H1 (cell line): ENCODE measurements at regions not wholly inside any gene's neighbourhood (a gene's known extent, or its start where the extent isn't known, plus 50 kb on each side); places are given as distances from the start of the nearest gene placed in this dataset.

Experiments
- CTCF ChIA-PET: fragments of 300-600 bp; sonication (Branson Sonifier 250); formaldehyde crosslinking; loops from one replicate; lab custom pipeline; 2021; ENCODE audit not compliant: partially characterized antibody; lab: Charles Lee
- POLR2A ChIA-PET: fragments of 300-600 bp; sonication (Branson Sonifier 250); formaldehyde crosslinking; loops from one replicate; lab custom pipeline; 2021; ENCODE audit warnings: inconsistent platforms; ENCODE audit not compliant: partially characterized antibody; lab: Charles Lee
- DNase-seq, 2 experiments: peaks; one replicate each; pipeline versions ENCODE4 v3.0.0 to v3.0.0-alpha.2; 2010 to 2022; ENCODE audit warnings: low spot score in 2 of 2, low read depth in 1 of 2, mixed read lengths in 1 of 2
- FAIRE-seq: peaks from 2 replicates; lab custom pipeline; 2011; peaks lifted over from hg19 to GRCh38; lab: Jason Lieb, UNC
- H2AFZ ChIP-seq: 2 replicates; pipeline ENCODE4 v1.8.1; 2012; ENCODE audit warnings: low read length, inconsistent platforms
- H2AK5ac ChIP-seq: 2 replicates; pipeline ENCODE4 v1.6.1; 2013; ENCODE audit warnings: low read depth, low read length
- H2BK120ac ChIP-seq: replicated peaks from 2 replicates; pipeline ENCODE3; 2013; ENCODE audit warnings: low read depth, low read length, inconsistent platforms
- H2BK12ac ChIP-seq: 2 replicates; pipeline ENCODE4 v1.6.1; 2013; ENCODE audit warnings: low read depth, low read length
- H2BK15ac ChIP-seq: 2 replicates; pipeline ENCODE4 v1.6.1; 2013; ENCODE audit warnings: low read length
- H2BK20ac ChIP-seq: 2 replicates; pipeline ENCODE4 v1.6.1; 2013; ENCODE audit warnings: low read length
- H2BK5ac ChIP-seq: 2 replicates; pipeline ENCODE4 v1.6.1; 2013; ENCODE audit warnings: low read depth, low read length
- H3K14ac ChIP-seq: 2 replicates; pipeline ENCODE4 v1.6.1; 2013; ENCODE audit warnings: inconsistent platforms; ENCODE audit not compliant: insufficient read length
- H3K18ac ChIP-seq: 2 replicates; pipeline ENCODE4 v1.6.1; 2013; ENCODE audit warnings: low read length; ENCODE audit errors: extremely low read depth
- H3K23ac ChIP-seq: 2 replicates; pipeline ENCODE4 v1.6.1; 2013; ENCODE audit warnings: inconsistent platforms; ENCODE audit not compliant: insufficient read length
- H3K23me2 ChIP-seq: 2 replicates; pipeline ENCODE4 v1.6.1; 2013; ENCODE audit warnings: low read depth, low read length
- H3K27ac ChIP-seq: 2 replicates; pipeline ENCODE4 v1.6.1; 2011; ENCODE audit warnings: low read depth, low read length, inconsistent platforms
- H3K27me3 ChIP-seq, 4 experiments: replicated peaks in 1 of 4; 1 replicate in 1 of 4; 2 replicates in 3 of 4; pipeline versions ENCODE4 v1.6.1 to v1.8.1; 2011 to 2013; ENCODE audit warnings: low read length in 3 of 4, mild to moderate bottlenecking in 3 of 4, inconsistent platforms in 2 of 4, mixed read lengths in 2 of 4, moderate library complexity in 1 of 4; ENCODE audit not compliant: control insufficient read depth in 3 of 4, insufficient read depth in 3 of 4; ENCODE audit errors: extremely low read depth in 1 of 4
- H3K36me3 ChIP-seq, 4 experiments: 2 replicates each; pipeline versions ENCODE4 v1.6.1 to v1.8.1; 2011 to 2013; ENCODE audit warnings: mild to moderate bottlenecking in 4 of 4, low read length in 3 of 4, moderate library complexity in 2 of 4, control low read depth in 1 of 4, inconsistent platforms in 1 of 4; ENCODE audit not compliant: insufficient read depth in 4 of 4, control insufficient read depth in 2 of 4
- H3K4ac ChIP-seq: replicated peaks from 2 replicates; pipeline ENCODE3; 2013; ENCODE audit warnings: low read length, low read depth, mixed read lengths, inconsistent platforms; ENCODE audit not compliant: insufficient read length
- H3K4me1 ChIP-seq, 4 experiments: replicated peaks in 1 of 4; 1 replicate in 1 of 4; 2 replicates in 3 of 4; pipeline versions ENCODE4 v1.6.1 to v1.8.1; 2011 to 2013; ENCODE audit warnings: low read length in 3 of 4, inconsistent platforms in 2 of 4, mixed read lengths in 1 of 4; ENCODE audit not compliant: insufficient read depth in 4 of 4, control insufficient read depth in 3 of 4
- H3K4me2 ChIP-seq, 2 experiments: 2 replicates each; pipeline versions ENCODE4 v1.6.1 to v1.8.1; 2011 to 2013; ENCODE audit warnings: low read depth in 2 of 2, low read length in 2 of 2, control low read depth in 1 of 2, inconsistent platforms in 1 of 2, mild to moderate bottlenecking in 1 of 2; ENCODE audit not compliant: insufficient read depth in 1 of 2
- H3K4me3 ChIP-seq, 4 experiments: fragments of 200-600, 300-600 bp in 1 of 4; sonication (generic), shearing (Covaris generic), sonication (Bioruptor Twin) in 1 of 4; 2 replicates each; pipeline versions ENCODE4 v1.5.1 to v1.8.1; 2011 to 2016; ENCODE audit warnings: low read length in 4 of 4, low read depth in 3 of 4, control low read depth in 2 of 4, inconsistent platforms in 2 of 4, mild to moderate bottlenecking in 2 of 4, mixed read lengths in 1 of 4, moderate library complexity in 1 of 4; ENCODE audit not compliant: insufficient read depth in 2 of 4; ENCODE audit errors: extremely low read depth in 1 of 4
- H3K56ac ChIP-seq: replicated peaks from 2 replicates; pipeline ENCODE3; 2013; ENCODE audit warnings: low read depth, mild to moderate bottlenecking, mixed read lengths, low read length, inconsistent platforms; ENCODE audit not compliant: insufficient read length
- H3K79me1 ChIP-seq: 2 replicates; pipeline ENCODE4 v1.6.1; 2013; ENCODE audit warnings: low read depth, low read length, control low read depth
- H3K79me2 ChIP-seq, 2 experiments: 2 replicates each; pipeline versions ENCODE4 v1.6.1 to v1.8.1; 2012 to 2013; ENCODE audit warnings: low read length in 2 of 2, mild to moderate bottlenecking in 2 of 2, inconsistent platforms in 1 of 2; ENCODE audit not compliant: insufficient read depth in 2 of 2, control insufficient read depth in 1 of 2
- H3K9ac ChIP-seq, 4 experiments: replicated peaks in 1 of 4; 1 replicate in 1 of 4; 2 replicates in 3 of 4; pipeline versions ENCODE4 v1.6.1 to v1.8.1; 2011 to 2013; ENCODE audit warnings: low read depth in 3 of 4, low read length in 3 of 4, control low read depth in 2 of 4, mild to moderate bottlenecking in 2 of 4, moderate library complexity in 2 of 4, inconsistent platforms in 1 of 4; ENCODE audit errors: extremely low read depth in 1 of 4
- H3K9me3 ChIP-seq, 2 experiments: 2 replicates each; pipeline versions ENCODE4 v1.6.1 to v1.8.1; 2012 to 2013; ENCODE audit warnings: mild to moderate bottlenecking in 2 of 2, moderate library complexity in 2 of 2, control low read depth in 1 of 2, inconsistent platforms in 1 of 2, low read depth in 1 of 2, low read length in 1 of 2, mixed read lengths in 1 of 2; ENCODE audit not compliant: insufficient read depth in 2 of 2
- H4K20me1 ChIP-seq, 2 experiments: replicated peaks in 1 of 2; 2 replicates each; pipeline versions ENCODE3 to v1.8.1; 2011 to 2013; ENCODE audit warnings: inconsistent platforms in 2 of 2, low read length in 2 of 2, mild to moderate bottlenecking in 1 of 2; ENCODE audit not compliant: insufficient read depth in 2 of 2, control insufficient read depth in 1 of 2
- H4K5ac ChIP-seq: 2 replicates; pipeline ENCODE4 v1.6.1; 2013; ENCODE audit warnings: low read length, low read depth, mixed read lengths, inconsistent platforms; ENCODE audit not compliant: insufficient read length
- H4K8ac ChIP-seq: 2 replicates; pipeline ENCODE4 v1.8.0; 2013; ENCODE audit warnings: mild to moderate bottlenecking, moderate library complexity, low read length, inconsistent platforms; ENCODE audit not compliant: insufficient read depth; ENCODE audit errors: extremely low read depth
- H4K91ac ChIP-seq: replicated peaks from 2 replicates; pipeline ENCODE3; 2013; ENCODE audit warnings: low read length, mixed read lengths, inconsistent platforms; ENCODE audit not compliant: insufficient read length
- ASH2L ChIP-seq: fragments of 200-600, 300-600 bp; sonication (generic); IDR thresholded peaks from one replicate; pipeline ENCODE4 v1.7.1; 2017; ENCODE audit warnings: low read length
- CREB1 ChIP-seq: IDR thresholded peaks from 2 replicates; pipeline ENCODE4 v1.6.1; 2012; ENCODE audit warnings: inconsistent platforms
- CTBP2 ChIP-seq: IDR thresholded peaks from 2 replicates; pipeline ENCODE4 v1.7.0; 2011; ENCODE audit warnings: borderline replicate concordance, mild to moderate bottlenecking, moderate library complexity, mixed read lengths, low read length; ENCODE audit not compliant: insufficient read depth, insufficient read length
- JUND ChIP-seq: IDR thresholded peaks from 2 replicates; pipeline ENCODE4 v1.6.1; 2011; ENCODE audit warnings: mild to moderate bottlenecking, improper control_type of control experiment, low read length
- KDM5A ChIP-seq: fragments of 200-600 bp; IDR thresholded peaks from 2 replicates; pipeline ENCODE4 v1.7.1; 2012; ENCODE audit warnings: mild to moderate bottlenecking, low read length, inconsistent platforms, mixed read lengths
- SIN3A ChIP-seq, 2 experiments: IDR thresholded peaks in 1 of 2; conservative IDR thresholded peaks in 1 of 2; 2 replicates each; pipeline ENCODE4 v1.6.1; 2011 to 2012; ENCODE audit warnings: low read length in 2 of 2, improper control_type of control experiment in 1 of 2, low read depth in 1 of 2, mild to moderate bottlenecking in 1 of 2
- TAF1 ChIP-seq: IDR thresholded peaks from 2 replicates; pipeline ENCODE4 v1.6.1; 2011; ENCODE audit warnings: mild to moderate bottlenecking, low read depth, low read length
- TBP ChIP-seq: IDR thresholded peaks from 2 replicates; pipeline ENCODE4 v1.6.1; 2011; ENCODE audit warnings: low read depth, low read length, improper control_type of control experiment
- ZNF274 ChIP-seq: IDR thresholded peaks from 2 replicates; pipeline ENCODE4 v1.7.0; 2012; ENCODE audit warnings: low read length, borderline replicate concordance; ENCODE audit errors: extremely low read depth
- WGBS, 2 experiments: shearing (Covaris generic) in 1 of 2; methylation state at CpG; one replicate each; pipeline versions ENCODE4 v1.1.6 to v1.1.7; 2013 to 2015; ENCODE audit warnings: low lambda C conversion rate in 2 of 2, mixed read lengths in 2 of 2, inconsistent platforms in 1 of 2, low coverage in 1 of 2, missing lambda C conversion rate in 1 of 2; ENCODE audit not compliant: insufficient replicate concordance in 2 of 2, insufficient coverage in 1 of 2, insufficient read length in 1 of 2; ENCODE audit errors: extremely low coverage in 1 of 2, missing lambda C conversion rate in 1 of 2; 5-methylcytosine and 5-hydroxymethylcytosine counted together
- TF ChIP-seq, protein P1 (sequence below): IDR thresholded peaks from 2 replicates; pipeline ENCODE4 v1.6.1; 2012; ENCODE audit warnings: inconsistent platforms
- TF ChIP-seq, protein P2 (sequence below): IDR thresholded peaks from 2 replicates; pipeline ENCODE4 v1.6.1; 2011; ENCODE audit warnings: low read length, improper control_type of control experiment
- TF ChIP-seq, protein P3 (sequence below): IDR thresholded peaks from 2 replicates; pipeline ENCODE4 v1.6.1; 2012; ENCODE audit warnings: low read length, inconsistent platforms

DNA sequence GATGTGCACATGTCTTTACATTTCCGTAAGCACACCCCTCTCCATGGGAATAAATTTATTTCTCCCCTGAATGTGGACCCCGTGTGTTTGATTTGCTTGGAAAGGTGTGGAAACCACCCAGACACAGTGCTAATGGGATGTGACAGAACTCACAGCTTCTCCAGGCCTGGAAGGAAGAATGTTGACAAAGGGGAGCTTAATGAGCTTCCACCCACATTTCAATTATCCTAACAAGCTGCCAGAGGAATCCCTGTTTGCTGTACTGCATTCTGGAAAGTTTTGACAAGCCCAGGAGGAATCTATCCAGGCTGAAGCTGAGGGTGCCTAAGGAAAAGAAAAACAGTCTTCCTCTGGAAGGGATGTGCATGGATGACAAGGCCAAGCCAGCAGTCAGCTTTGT, 51.2 kb upstream of the CCDC60 start:
- H3K79me2 ChIP-seq = no peaks in the 10 kb centered on the region
- no peaks in the 10 kb centered on the region for H3K36me3 ChIP-seq
- H3K9ac ChIP-seq = no peak overlapping the region
- H3K14ac ChIP-seq = no peak overlapping the region
- DNase-seq (no peak), FAIRE-seq (no peak)
- no peaks in the 10 kb centered on the region for H3K27me3 ChIP-seq
- H3K23me2 ChIP-seq = no peaks in the 10 kb centered on the region
- no peak overlapping the region for H3K4ac ChIP-seq
- H3K4me1 ChIP-seq = no peaks in the 10 kb centered on the region; a peak in 1 of 7 replicates
- no peak overlapping the region for H2BK120ac ChIP-seq
- ChIA-PET CTCF (interaction anchor here (0.8 to 1.0 kb wide), 4 partner anchors 9 to 44 kb away, joined by 3 to 4 read pairs (median 3); no protein-coding TSS in a partner anchor), POLR2A (interaction anchor here (0.6 kb wide), 1 partner anchor 188 kb away, joined by 4 read pairs; no protein-coding TSS in a partner anchor)
- no peak overlapping the region for H2BK20ac ChIP-seq
- H3K79me1 ChIP-seq = no peaks in the 10 kb centered on the region
- no peak overlapping the region for H3K27ac ChIP-seq
- H3K23ac ChIP-seq = no peak overlapping the region
- WGBS, 2 experiments = 97% methylated on average over 2 of the region's 2 CpGs; no CpG with 5 or more reads in 1 of the 2 experiments
- no peak overlapping the region for H3K18ac ChIP-seq
- H3K4me2 ChIP-seq = no peak overlapping the region
- H2BK5ac ChIP-seq = no peak overlapping the region
- no peak overlapping the region for H2AK5ac ChIP-seq
- H2BK15ac ChIP-seq = no peak overlapping the region
- H2BK12ac ChIP-seq = no peak overlapping the region
- H4K8ac ChIP-seq = no peak overlapping the region
- no peak overlapping the region for H2AFZ ChIP-seq
- peaks cover 0 to 3% of the 10 kb centered on the region in 2 experiments; a peak in 1 of 4 replicates for H3K9me3 ChIP-seq
- no peaks in the 10 kb centered on the region for H4K20me1 ChIP-seq
- no peak overlapping the region for H3K4me3 ChIP-seq
- no peak overlapping the region for H4K5ac ChIP-seq
- H3K56ac ChIP-seq = no peak overlapping the region
- no peak overlapping the region for H4K91ac ChIP-seq
- TF ChIP-seq ZNF274 (no peak), KDM5A (no peak), ASH2L (no peak), SIN3A (conservative IDR thresholded peaks at IDR 0.05 in 1 of 2, IDR thresholded peaks at IDR 0.05 in 1 of 2; ENCODE audit: low read depth in 1 of 2, low read length in 2 of 2) (no peak), TAF1 (no peak), CREB1 (no peak), CTBP2 (no peak), JUND (no peak), TBP (no peak)
- TF ChIP-seq, protein P1, sequence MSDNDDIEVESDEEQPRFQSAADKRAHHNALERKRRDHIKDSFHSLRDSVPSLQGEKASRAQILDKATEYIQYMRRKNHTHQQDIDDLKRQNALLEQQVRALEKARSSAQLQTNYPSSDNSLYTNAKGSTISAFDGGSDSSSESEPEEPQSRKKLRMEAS = no peak
- TF ChIP-seq, protein P2, sequence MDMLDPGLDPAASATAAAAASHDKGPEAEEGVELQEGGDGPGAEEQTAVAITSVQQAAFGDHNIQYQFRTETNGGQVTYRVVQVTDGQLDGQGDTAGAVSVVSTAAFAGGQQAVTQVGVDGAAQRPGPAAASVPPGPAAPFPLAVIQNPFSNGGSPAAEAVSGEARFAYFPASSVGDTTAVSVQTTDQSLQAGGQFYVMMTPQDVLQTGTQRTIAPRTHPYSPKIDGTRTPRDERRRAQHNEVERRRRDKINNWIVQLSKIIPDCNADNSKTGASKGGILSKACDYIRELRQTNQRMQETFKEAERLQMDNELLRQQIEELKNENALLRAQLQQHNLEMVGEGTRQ = no peak
- TF ChIP-seq, protein P3, sequence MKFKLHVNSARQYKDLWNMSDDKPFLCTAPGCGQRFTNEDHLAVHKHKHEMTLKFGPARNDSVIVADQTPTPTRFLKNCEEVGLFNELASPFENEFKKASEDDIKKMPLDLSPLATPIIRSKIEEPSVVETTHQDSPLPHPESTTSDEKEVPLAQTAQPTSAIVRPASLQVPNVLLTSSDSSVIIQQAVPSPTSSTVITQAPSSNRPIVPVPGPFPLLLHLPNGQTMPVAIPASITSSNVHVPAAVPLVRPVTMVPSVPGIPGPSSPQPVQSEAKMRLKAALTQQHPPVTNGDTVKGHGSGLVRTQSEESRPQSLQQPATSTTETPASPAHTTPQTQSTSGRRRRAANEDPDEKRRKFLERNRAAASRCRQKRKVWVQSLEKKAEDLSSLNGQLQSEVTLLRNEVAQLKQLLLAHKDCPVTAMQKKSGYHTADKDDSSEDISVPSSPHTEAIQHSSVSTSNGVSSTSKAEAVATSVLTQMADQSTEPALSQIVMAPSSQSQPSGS = no peak
